Mesenteric fat pad (tissue), 1 donor: ENCODE measurements at regions not wholly inside any gene's neighbourhood (a gene's known extent, or its start where the extent isn't known, plus 50 kb on each side); places are given as distances from the start of the nearest gene placed in this dataset.

ENCODE experiments used
- DNase-seq: peaks from one replicate; pipeline ENCODE4 v3.0.0-alpha.2; 2020; ENCODE audit warnings: low spot score
- donor health status: DM: yes; HTN: yes; CAD: no.

GRCh38 chr10:69715899-69716606 is 85.7 kb upstream of the COL13A1 start:
- peak; percentile 69 for DNase-seq

GRCh38 chr10:69716711-69717560 is 84.8 kb upstream of the COL13A1 start:
- DNase-seq: peak; percentile 53

- no peak for DNase-seq
Observed at GRCh38 chr10:69718951-69719350, 82.8 kb upstream of the COL13A1 start.

- no peak for DNase-seq
Observed at GRCh38 chr10:69721690-69722310, 79.9 kb upstream of the COL13A1 start.

- no peak for DNase-seq
Observed at GRCh38 chr10:69723653-69724052, 78.1 kb upstream of the COL13A1 start.

GRCh38 chr10:69726850-69727249 is 74.9 kb upstream of the COL13A1 start:
- DNase-seq: no peak

- DNase-seq: no peak
Observed at GRCh38 chr10:69728335-69728870, 73.3 kb upstream of the COL13A1 start.

- DNase-seq: peak; percentile 84
Observed at GRCh38 chr10:69729326-69730048, 72.2 kb upstream of the COL13A1 start.

GRCh38 chr10:69730251-69731156 is 71.2 kb upstream of the COL13A1 start:
- peak; percentile 87 for DNase-seq

GRCh38 chr10:69731184-69731583 is 70.5 kb upstream of the COL13A1 start:
- DNase-seq: no peak

GRCh38 chr10:69731698-69732097 is 70.0 kb upstream of the COL13A1 start:
- no peak for DNase-seq

- DNase-seq: no peak
Observed at GRCh38 chr10:69732147-69732825, 69.4 kb upstream of the COL13A1 start.

- DNase-seq: no peak
Observed at GRCh38 chr10:69732826-69733150, 68.9 kb upstream of the COL13A1 start.

GRCh38 chr10:69733791-69734261 is 67.9 kb upstream of the COL13A1 start:
- DNase-seq: no peak

GRCh38 chr10:69734416-69734796 is 67.3 kb upstream of the COL13A1 start:
- no peak for DNase-seq

- DNase-seq: no peak
Observed at GRCh38 chr10:69734797-69735468, 66.8 kb upstream of the COL13A1 start.

GRCh38 chr10:69736886-69737641 is 64.6 kb upstream of the COL13A1 start:
- no peak for DNase-seq

- no peak for DNase-seq
Observed at GRCh38 chr10:69738071-69738470, 63.6 kb upstream of the COL13A1 start.
